ENCODE measurements at regions not wholly inside any gene's neighbourhood (a gene's known extent, or its start where the extent isn't known, plus 50 kb on each side); places are given as distances from the start of the nearest gene placed in this dataset.

GRCh38 chr12:69170293-69170692, 69.1 kb upstream of the CPSF6 start:
- no peak for TF ChIP-seq SP2 (tag by site-specific recombination; IDR thresholded peaks at IDR 0.05)
- no peak for TF ChIP-seq ZEB2 (tag by site-specific recombination; IDR thresholded peaks at IDR 0.05)
- no peak for TF ChIP-seq CTCF (tag by site-specific recombination; IDR thresholded peaks at IDR 0.05)

All from HEK293 (cell line).